ENCODE measurements at regions not wholly inside any gene's neighbourhood (a gene's known extent, or its start where the extent isn't known, plus 50 kb on each side); places are given as distances from the start of the nearest gene placed in this dataset.

DNA sequence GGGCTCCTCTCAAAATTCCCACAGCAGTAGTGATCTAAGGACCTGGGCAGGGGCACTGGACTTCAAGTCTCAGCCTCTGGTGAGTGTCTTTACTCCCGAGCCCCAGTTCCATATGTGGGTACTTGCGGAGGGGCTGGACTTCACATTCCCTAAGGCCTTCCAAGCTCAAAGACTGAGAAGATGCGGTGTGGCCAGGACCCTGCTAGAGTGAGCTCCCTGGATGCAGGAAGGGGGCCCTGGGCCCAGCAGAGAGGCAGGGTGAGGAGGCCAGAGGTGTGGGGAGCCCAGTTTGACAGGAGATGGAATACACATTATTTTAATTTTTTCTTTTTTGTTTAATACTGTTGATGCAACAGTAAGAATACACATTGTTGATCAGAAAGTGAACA is 83.7 kb downstream of the IGLL1 start:
- no peak overlapping the region for H2AFZ ChIP-seq
- no peaks in the 10 kb centered on the region for H4K20me1 ChIP-seq (ENCODE audit: insufficient read depth)
- intact Hi-C loops (cut with micrococcal nuclease; ENCODE audit: unreplicated experiment): no loop called here
- no peaks in the 10 kb centered on the region for H3F3A ChIP-seq (ENCODE audit: insufficient read depth, low read depth)
- H3K36me3 ChIP-seq (ENCODE audit: low read depth): no peaks in the 10 kb centered on the region
- H3K9me3 ChIP-seq (ENCODE audit: insufficient read depth, low read depth): no peaks in the 10 kb centered on the region
- H3K79me2 ChIP-seq (ENCODE audit: low read depth): no peaks in the 10 kb centered on the region
- CTCF ChIA-PET: no interaction called here
- no peak for DNase-seq
- no peaks in the 10 kb centered on the region for H3K4me1 ChIP-seq (replicated peaks; ENCODE audit: insufficient read depth)
- POLR2A ChIA-PET (ENCODE audit: unreplicated experiment): no interaction called here
- peaks cover 70% of the 10 kb centered on the region for H3K27me3 ChIP-seq (ENCODE audit: insufficient read depth, low read depth)
- H3K27ac ChIP-seq: no peak overlapping the region
- TF ChIP-seq EZH2 (IDR thresholded peaks at IDR 0.05; ENCODE audit: low read depth): no peak
- H3K4me3 ChIP-seq: no peak overlapping the region
- no peaks in the 10 kb centered on the region for H3K9me2 ChIP-seq (ENCODE audit: insufficient read depth)
- H3K4me2 ChIP-seq: no peak overlapping the region
- BruUV-seq (replicated peaks): no TSS peak

DNA sequence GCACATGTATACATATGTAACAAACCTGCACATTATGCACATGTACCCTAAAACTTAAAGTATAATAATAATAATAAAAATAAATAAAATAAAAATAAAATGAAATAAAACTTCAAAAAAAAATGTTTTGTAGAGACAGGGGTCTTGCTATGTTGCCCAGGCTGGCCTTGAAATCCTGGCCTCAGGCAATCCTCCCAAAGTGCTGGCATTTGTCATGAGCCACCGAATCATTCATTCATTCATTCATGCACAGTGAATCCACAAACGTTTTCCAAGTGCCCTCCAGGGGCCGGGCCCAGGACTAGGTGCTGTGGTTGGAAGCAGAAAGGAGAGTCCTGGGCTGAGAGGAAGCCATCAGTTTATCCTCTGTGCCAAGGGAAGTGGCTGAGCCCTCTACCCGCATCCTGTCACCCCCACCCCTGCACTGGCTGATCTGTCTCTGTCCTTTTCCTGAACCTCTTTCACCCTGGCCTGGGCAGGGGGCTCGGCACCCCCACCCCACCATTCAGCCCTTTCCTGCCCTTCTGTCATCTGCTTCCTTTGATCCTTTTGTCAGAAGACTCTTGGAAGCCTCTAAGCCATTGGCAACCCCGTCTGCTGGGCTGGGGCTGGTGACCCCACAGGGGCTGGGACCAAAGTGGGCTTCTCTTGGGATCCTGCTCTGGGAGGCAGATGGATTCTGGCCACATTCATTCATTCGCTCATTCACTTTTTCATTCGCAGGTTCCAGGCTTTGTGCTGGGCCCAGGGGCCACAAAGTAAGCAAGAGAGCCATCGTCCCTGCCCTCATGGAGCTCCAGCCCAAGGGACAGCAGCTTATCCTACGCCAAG is 84.3 kb downstream of the IGLL1 start:
- Histone ChIP-seq H3K4me3 (no peak overlapping the region), H3K36me3 (ENCODE audit: low read depth) (no peaks in the 10 kb centered on the region), H4K20me1 (ENCODE audit: insufficient read depth) (no peaks in the 10 kb centered on the region), H2AFZ (no peak overlapping the region), H3K4me1 (replicated peaks; ENCODE audit: insufficient read depth) (no peaks in the 10 kb centered on the region), H3K9me3 (ENCODE audit: insufficient read depth, low read depth) (no peaks in the 10 kb centered on the region), H3K4me2 (no peak overlapping the region), H3K27ac (no peak overlapping the region), H3K9me2 (ENCODE audit: insufficient read depth) (no peaks in the 10 kb centered on the region), H3K79me2 (ENCODE audit: low read depth) (no peaks in the 10 kb centered on the region), H3K27me3 (ENCODE audit: insufficient read depth, low read depth) (peaks cover 73% of the 10 kb centered on the region), H3F3A (ENCODE audit: insufficient read depth, low read depth) (no peaks in the 10 kb centered on the region)
- ChIA-PET CTCF (no interaction called here), POLR2A (ENCODE audit: unreplicated experiment) (no interaction called here)
- BruUV-seq (replicated peaks): no TSS peak
- no peak for DNase-seq
- TF ChIP-seq, protein P1, sequence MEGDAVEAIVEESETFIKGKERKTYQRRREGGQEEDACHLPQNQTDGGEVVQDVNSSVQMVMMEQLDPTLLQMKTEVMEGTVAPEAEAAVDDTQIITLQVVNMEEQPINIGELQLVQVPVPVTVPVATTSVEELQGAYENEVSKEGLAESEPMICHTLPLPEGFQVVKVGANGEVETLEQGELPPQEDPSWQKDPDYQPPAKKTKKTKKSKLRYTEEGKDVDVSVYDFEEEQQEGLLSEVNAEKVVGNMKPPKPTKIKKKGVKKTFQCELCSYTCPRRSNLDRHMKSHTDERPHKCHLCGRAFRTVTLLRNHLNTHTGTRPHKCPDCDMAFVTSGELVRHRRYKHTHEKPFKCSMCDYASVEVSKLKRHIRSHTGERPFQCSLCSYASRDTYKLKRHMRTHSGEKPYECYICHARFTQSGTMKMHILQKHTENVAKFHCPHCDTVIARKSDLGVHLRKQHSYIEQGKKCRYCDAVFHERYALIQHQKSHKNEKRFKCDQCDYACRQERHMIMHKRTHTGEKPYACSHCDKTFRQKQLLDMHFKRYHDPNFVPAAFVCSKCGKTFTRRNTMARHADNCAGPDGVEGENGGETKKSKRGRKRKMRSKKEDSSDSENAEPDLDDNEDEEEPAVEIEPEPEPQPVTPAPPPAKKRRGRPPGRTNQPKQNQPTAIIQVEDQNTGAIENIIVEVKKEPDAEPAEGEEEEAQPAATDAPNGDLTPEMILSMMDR (conservative IDR thresholded peaks at IDR 0.05): no peak
- TF ChIP-seq EZH2 (IDR thresholded peaks at IDR 0.05; ENCODE audit: low read depth): no peak
- intact Hi-C loops (cut with micrococcal nuclease; ENCODE audit: unreplicated experiment): no loop called here

DNA sequence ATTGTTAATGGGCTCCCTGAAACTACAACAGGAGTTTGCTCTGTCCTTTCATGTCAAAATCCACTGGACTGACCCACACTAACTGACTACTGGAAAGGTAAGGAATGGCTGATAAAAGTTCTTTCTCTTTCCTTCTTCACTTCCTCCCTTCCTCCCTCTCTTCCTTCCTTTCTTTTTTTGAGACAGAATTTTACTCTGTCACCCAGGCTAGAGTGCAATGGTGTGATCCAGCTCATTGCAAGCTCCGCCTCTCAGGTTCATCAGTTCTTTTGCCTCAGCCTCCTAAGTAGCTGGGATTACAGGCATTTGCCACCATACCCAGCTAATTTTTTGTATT is 85.2 kb downstream of the IGLL1 start:
- ChIA-PET POLR2A (ENCODE audit: unreplicated experiment) (no interaction called here), CTCF (no interaction called here)
- H3F3A ChIP-seq (ENCODE audit: insufficient read depth, low read depth): no peaks in the 10 kb centered on the region
- no peaks in the 10 kb centered on the region for H3K9me2 ChIP-seq (ENCODE audit: insufficient read depth)
- no TSS peak for BruUV-seq (replicated peaks)
- no peak for TF ChIP-seq EZH2 (IDR thresholded peaks at IDR 0.05; ENCODE audit: low read depth)
- TF ChIP-seq, protein P1 (conservative IDR thresholded peaks at IDR 0.05): no peak
- intact Hi-C loops (cut with micrococcal nuclease; ENCODE audit: unreplicated experiment): no loop called here
- no peaks in the 10 kb centered on the region for H3K9me3 ChIP-seq (ENCODE audit: insufficient read depth, low read depth)
- no peak overlapping the region for H3K4me2 ChIP-seq
- H3K27ac ChIP-seq: no peak overlapping the region
- H3K4me1 ChIP-seq (replicated peaks; ENCODE audit: insufficient read depth): no peaks in the 10 kb centered on the region
- no peaks in the 10 kb centered on the region for H3K79me2 ChIP-seq (ENCODE audit: low read depth)
- DNase-seq: no peak
- H3K36me3 ChIP-seq (ENCODE audit: low read depth): no peaks in the 10 kb centered on the region
- H3K27me3 ChIP-seq (ENCODE audit: insufficient read depth, low read depth): peaks cover 73% of the 10 kb centered on the region
- H2AFZ ChIP-seq: no peak overlapping the region
- H4K20me1 ChIP-seq (ENCODE audit: insufficient read depth): no peaks in the 10 kb centered on the region
- H3K4me3 ChIP-seq: no peak overlapping the region

DNA sequence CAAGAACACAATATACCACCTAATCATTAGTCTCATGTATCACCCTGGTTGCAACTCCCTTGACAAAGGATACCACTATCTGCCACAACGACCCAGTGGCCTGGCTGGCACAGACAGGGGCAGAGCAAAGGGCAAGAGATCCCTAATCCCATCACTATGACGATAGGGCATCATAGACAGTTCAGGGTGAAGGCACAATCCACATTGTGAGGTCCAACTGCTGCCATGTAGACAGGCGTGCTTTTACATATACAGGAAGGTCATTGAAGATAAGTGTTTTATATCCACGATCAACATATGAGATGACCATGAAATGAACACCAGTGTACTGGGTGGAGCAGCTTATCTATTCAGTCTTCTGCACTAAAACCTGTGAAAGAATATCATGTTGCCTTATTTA is 94.6 kb downstream of the IGLL1 start:
- intact Hi-C loops (cut with micrococcal nuclease; ENCODE audit: unreplicated experiment): no loop called here
- Histone ChIP-seq H3K4me3 (no peak overlapping the region), H3K36me3 (ENCODE audit: low read depth) (no peaks in the 10 kb centered on the region), H3K9me3 (ENCODE audit: insufficient read depth, low read depth) (no peaks in the 10 kb centered on the region), H3K4me2 (no peak overlapping the region), H4K20me1 (ENCODE audit: insufficient read depth) (no peaks in the 10 kb centered on the region), H3K4me1 (replicated peaks; ENCODE audit: insufficient read depth) (no peaks in the 10 kb centered on the region), H2AFZ (no peak overlapping the region), H3K79me2 (ENCODE audit: low read depth) (no peaks in the 10 kb centered on the region), H3K27me3 (ENCODE audit: insufficient read depth, low read depth) (peaks cover 80% of the 10 kb centered on the region), H3K9me2 (ENCODE audit: insufficient read depth) (no peaks in the 10 kb centered on the region), H3F3A (ENCODE audit: insufficient read depth, low read depth) (no peaks in the 10 kb centered on the region), H3K27ac (no peak overlapping the region)
- TF ChIP-seq, protein P1 (conservative IDR thresholded peaks at IDR 0.05): no peak
- TF ChIP-seq EZH2 (IDR thresholded peaks at IDR 0.05; ENCODE audit: low read depth): no peak
- BruUV-seq (replicated peaks): no TSS peak
- ChIA-PET POLR2A (ENCODE audit: unreplicated experiment) (no interaction called here), CTCF (no interaction called here)
- no peak for DNase-seq

Data from PC-9 (cell line).